Caki2 (cell line): ENCODE measurements at regions not wholly inside any gene's neighbourhood (a gene's known extent, or its start where the extent isn't known, plus 50 kb on each side); places are given as distances from the start of the nearest gene placed in this dataset.

Experiments used
- DNase-seq: peaks from one replicate; pipeline ENCODE4 v3.0.0-alpha.2; 2015; ENCODE audit warnings: low read depth
- in situ Hi-C: cut with HindIII; loops from 2 replicates; pipeline ENCODE4 v1.10.0; 2016; ENCODE audit warnings: low sequenced_read_pairs, low pct_unique_long_range_greater_than_20kb, mixed read lengths

DNA sequence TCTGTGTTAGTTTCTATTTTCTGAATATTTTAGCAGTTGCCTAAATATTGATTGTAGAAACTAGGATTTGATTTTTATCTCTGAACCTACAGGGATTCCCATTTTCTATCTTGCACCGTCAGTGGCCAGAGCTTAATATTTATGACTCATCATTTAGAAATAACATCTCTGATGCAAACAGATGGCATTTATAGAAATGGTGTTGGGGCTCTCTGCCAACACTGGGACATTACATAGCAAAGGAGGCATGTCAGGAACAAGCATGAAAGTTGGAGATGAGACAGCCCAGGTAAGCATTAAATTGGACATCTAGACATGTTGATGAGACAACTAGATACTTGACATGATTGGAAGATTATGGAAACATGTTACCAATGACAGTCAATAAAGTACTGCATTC lies 165.3 kb upstream of the SYT4 start:
- in situ Hi-C loops: no loop called here
- no peak for DNase-seq

DNA sequence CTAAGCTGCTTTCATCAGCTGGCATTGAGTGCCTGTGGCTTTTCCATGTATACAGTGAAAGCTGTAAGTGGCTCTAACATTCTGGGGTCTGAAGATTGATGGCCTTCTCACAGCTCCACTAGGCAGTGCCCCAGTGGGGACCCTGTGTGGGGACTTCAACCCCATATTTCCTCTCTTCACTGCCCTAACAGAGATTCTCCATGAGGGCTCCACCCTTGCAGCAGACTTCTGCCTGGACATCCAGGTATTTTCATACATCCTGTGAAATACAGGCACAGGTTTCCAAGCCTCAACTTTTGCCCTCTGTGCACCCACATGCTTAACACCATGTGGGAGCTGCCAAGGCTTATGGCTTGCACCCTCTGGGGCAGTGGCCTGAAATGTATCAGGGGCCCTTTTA lies 188.2 kb upstream of the SYT4 start:
- DNase-seq: no peak
- in situ Hi-C loops: no loop called here

DNA sequence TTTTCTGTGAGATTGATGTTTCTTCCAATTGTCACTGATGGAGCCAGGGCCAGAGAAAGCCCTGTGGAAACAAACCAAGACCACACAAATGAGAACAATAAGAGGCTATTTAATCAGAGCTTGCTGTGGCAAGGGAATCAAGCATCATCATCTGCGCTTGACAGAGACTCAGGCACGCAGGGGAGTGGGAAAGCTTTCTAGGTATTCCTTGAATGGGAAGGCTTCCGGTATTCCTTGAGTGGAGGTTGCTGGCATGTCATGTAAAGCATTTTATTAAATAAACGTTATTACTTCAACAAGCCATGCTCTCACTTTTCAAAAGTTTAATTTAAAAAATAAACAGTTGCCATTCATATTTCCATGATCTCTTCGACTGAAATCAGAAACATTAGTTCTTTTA lies 194.6 kb upstream of the SYT4 start:
- in situ Hi-C loops: no loop called here
- DNase-seq: no peak

DNA sequence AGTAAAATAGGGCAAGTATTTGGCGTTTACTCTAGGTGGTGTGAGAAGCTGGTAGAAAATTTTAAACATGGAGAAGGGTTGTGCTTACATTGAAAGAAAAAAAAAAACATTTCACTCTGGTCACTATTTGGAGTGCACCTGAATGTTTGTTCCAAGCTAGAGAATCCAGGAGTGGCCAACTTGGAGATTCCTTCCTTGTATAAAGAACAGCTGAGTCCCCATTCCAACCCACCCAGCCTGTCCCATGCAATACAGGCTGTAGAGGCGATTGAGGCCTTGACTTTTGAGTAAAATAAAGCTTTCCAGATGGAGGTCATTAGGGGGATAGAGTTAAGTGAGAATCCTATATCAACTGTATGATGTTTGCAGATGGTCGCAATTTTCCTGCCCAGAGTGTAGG lies 203.8 kb upstream of the SYT4 start:
- in situ Hi-C loops: no loop called here
- DNase-seq: no peak

DNA sequence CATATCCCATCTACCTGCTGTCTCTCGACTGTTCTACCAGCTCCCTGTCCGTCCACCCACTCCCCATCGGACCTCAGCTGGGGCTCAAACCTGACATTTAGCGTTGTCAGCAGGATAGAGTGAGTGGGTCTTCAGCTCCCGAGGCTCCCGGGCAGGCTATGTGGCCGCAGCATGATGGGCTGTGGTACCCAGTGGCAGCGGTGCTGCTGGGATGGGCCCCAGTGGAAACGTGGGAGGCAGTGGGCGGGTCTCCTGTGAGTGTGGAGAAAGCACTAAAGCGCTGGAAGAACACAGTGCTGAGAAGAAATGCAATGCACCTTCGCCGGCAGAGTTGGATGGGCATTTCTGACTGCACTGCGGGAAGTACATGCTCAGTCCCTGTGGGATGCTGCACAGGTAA lies 204.8 kb upstream of the SYT4 start:
- DNase-seq: no peak
- in situ Hi-C loops: no loop called here

DNA sequence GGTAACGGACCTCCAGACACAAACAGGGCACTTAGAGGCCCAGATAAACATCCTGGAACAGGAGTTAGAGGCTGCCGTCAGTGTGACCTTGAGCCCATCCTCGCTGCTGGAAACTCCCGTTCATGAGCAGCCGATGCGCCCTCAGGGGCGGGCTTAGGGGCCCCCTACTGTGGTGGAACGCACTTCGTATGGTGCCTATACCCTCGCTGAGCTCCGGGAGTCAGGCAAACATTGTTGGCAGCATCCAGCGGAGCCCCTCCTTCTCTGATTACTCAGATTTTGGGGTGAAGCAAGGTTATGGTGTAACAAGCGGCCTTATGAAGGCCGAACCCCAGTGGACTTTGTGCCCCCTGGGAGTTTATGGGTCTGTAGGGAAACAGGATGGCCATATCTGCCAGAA lies 205.3 kb upstream of the SYT4 start:
- no peak for DNase-seq
- in situ Hi-C loops: no loop called here

DNA sequence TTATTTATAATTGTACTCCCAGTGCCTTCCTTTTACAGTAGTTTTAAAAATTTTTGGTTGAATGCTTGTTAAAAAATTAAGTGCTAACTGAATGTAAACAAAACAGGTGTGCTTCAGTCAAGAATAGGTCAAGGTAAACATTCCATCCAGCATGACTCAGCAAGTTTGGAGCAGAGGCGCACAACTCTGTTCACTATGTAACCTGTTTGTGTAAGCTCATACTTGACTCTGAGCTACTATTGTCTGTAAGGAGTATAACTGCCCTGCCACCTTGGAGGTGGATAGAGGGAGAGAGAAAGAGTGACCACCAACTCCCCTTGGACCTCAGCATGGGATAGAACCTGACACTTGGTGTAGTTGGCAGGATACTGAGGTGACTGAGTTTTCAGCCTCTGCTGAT lies 207.4 kb upstream of the SYT4 start:
- in situ Hi-C loops: no loop called here
- DNase-seq: peak; percentile 1

DNA sequence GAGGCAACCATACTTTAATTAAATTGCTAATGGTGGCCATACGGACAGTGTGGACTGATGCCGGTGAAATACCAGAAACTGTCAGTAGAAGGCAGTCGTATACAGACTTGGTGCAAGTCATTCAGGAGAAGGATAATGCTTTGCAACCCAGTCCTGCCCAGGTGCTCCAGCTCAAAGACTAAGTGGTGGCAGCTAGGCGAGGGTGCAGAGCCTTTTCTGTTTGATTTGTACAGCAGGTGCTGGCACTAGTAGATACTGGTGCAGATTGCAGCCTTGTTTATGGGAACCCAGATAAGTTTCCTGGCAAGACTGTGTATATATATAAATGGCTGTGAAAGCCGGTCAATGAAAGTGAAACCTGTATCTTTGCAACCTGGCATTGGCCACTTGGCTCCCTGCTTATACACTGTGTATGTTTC lies 208.3 kb upstream of the SYT4 start:
- no peak for DNase-seq
- in situ Hi-C loops: no loop called here

DNA sequence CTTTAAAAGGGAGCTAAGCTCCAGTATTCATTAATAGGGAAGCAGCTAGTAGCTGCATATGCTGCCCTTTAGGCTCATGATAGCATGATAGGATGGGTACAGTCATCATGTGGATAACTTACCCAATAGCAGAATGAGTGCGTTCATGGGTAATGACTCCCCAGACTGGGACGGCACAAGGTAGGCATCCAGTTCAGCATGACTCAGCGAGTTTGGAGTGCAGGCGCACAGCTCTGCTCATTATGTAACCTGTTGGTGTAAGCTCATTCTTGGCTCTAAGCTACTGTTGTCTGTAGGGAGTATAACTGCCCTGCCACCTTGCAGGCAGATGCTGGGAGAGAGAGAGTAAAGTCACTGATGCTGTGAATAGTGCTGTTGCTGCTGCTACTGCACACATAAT lies 209.2 kb upstream of the SYT4 start:
- in situ Hi-C loops: no loop called here
- DNase-seq: peak; percentile 63

DNA sequence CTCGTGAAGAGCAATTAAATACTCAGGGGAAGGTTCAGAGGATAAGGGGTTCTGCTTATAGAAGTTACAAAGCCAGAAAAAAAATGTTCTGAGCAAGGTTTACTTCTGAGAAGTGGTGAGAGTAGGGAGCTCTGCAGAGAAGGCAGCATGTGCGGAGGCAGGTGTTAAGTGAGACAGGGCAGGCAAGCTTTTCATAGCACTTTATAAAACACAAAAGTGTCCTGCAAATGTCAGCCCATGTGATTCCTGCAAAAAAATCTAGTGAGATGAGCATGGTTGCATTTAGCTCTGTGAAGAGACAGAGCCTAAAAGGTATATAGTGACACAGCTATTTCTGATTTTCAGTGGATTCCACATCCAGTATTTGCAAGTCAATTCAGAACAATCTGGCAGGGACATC lies 223.8 kb upstream of the SYT4 start:
- no peak for DNase-seq
- in situ Hi-C loops: no loop called here

DNA sequence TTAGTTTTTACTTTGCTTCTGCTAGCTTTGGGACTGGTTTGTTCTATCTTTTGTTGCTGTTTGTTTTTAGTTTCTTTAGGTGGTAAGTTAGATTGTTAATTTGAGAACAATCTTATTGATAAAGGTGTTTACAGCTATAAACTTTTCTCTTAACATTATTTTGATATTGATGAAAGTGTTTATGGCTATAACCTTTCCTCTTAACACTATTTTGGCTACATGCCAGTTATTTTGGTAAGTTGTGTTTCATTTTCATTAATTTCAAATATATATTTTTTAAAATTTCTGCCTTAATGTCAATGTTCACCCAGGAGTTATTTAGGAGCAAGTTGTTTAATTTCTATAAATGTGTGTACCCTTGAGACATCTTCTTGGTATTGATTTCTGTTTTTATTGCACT lies 229.6 kb upstream of the SYT4 start:
- no peak for DNase-seq
- in situ Hi-C loops: no loop called here

DNA sequence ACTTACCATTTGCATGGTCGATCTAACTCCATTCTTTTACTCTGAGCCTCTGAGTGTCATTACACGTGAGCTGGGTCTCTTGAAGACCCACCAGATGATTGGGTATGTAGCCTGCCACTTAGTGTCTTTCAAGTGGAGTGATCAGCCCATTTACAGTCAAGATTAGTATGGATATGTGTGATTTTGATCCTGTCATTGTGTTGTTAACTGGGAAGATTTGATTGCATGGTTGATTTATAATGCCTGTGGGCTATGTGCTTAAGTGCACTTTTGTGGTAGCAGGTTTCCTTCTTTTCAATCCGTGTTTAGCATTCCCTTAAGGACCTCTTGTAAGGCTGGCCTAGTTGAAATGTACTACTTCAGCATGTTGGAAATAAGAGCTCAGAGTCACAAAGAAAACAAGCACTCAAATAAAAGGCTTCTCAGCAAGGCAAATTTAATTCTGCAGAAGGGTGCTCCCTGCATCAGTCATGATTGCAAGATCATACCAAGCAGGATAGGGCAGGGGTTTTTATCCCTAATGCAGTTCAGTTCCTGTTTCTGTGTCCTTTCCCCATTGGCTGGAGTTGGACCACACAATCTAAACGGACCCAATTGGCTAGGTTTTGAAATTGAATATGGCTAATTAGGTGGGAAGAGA lies 230.7 kb upstream of the SYT4 start:
- in situ Hi-C loops: no loop called here
- no peak for DNase-seq

DNA sequence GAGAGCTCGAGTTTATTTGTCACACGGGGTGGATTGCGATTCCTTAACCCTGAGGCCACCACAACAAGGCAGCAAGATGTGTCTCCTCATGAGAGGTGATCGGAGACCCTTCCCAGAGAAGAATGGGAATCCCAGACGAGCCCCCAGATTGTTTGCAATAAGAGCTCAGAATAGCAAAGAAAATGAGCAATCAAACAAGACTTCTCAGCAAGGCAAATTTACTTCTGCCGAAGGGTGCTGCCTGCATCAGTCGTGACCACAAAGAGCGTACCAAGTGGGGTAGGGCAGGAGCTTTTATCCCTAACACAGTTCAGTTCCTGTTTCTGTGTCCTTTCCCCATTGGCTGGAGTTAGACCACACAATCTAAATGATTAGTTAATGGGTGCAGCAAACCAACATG lies 237.5 kb upstream of the SYT4 start:
- no peak for DNase-seq
- in situ Hi-C loops: no loop called here

DNA sequence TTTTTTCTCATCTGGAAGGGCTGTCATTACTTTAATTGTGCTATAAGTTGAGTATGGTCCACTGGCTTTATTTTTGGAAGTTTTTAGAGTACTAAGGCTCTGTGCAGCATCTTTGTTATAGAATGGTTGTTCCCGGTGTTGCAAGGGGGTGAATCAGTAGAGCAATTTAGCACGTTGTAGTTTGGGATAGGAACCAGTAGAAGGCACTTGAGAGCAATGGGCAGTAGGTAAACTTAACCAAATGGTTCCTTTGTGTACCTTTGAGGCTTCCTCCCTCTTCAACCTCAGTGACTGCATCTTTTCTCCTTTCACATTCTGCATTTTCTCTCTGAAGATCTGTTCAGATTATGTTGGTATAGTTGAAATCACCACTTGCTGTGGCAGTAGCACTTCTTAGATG lies 238.2 kb upstream of the SYT4 start:
- no peak for DNase-seq
- in situ Hi-C loops: no loop called here

DNA sequence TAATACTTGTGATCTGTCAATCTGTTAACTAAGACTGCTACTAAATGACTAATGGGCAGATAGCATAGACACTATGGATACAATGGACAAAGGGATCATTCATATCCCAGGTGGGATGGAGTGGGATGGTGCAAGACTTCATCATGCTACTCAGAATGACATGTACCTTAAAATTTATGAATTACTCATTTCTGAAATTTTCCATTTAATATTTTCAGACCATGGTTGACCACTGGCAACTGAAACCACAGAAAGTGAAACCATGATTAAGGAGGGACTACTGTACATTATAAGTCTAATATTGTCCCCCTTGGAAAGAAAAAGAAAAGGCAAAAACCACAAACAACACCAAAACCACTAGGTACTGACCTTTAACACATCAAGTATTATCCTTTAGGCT lies 247.0 kb upstream of the SYT4 start:
- in situ Hi-C loops: no loop called here
- DNase-seq: no peak

DNA sequence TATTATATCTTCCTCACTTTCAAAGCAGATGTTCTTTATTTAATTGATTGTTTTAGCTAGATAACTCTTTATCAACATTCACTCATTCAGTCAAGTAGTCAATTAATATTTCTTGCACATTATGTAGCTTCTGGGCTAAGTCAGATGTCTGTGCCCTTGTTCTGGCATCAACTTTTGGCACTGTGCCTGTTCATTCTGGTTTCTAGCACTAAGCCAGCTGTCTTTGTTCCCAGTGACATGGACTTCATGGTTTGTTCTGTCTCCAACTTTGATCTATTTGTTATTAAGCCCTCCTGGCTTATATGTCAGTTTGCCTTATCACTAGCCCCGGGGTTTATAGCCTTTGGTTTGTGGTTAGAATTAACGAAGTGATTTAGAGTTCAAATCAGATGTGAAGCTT lies 247.9 kb upstream of the SYT4 start:
- DNase-seq: no peak

DNA sequence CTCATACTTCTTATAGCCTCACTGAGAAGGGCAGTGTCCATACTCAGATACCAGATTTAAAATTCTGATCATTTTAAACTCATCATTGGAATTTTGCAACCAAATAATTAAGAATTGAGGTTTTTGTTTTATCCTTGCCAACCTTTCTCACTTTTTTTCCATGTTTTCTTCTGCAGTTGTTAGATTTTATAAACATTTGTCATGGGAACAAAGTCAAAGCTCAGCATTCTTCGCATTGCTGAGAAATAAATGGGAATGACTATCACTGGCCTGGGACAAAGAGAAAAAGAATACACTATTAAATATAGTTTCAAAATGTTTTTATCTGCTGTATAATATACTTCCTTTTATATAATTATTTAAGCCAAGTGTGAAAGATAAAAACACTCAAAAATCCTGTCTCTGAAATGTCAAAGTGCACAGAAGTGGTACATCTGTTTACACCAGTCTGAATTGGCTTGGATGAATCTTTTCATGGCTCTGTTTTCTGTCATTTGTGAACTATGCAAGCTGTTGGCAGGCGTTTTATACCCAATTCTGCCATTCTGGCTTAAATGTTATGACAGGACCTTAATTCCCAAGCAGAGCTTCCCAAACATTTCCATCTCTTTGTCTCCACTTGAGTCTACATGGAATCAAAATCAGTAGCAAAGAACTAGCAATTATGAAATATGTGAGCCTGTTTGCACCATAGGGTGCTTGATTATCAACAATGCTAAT lies 249.3 kb upstream of the SYT4 start:
- in situ Hi-C loops: no loop called here
- no peak for DNase-seq

More for the DNA sequence above, 247.9 kb upstream of the SYT4 start:
- in situ Hi-C loops: no loop called here

DNA sequence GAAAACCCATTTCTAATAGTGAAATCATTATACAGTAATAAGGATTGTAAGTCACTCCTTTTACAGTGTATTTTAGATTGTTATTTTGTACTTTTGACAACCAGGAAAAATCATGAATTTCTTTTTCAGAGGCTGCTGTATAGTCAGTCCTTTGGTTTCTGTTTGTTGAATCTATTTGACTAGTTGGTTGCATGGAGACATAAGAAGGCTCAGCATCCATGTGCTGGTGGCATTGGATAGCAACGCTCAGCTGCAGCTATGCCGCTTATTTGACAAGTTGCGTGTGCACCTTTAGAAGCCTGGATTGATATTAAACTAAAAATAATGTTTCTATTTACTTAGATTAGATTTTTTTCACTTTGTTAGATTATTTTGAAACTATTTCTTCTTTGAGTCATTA lies 254.1 kb upstream of the SYT4 start:
- in situ Hi-C loops: no loop called here
- no peak for DNase-seq

DNA sequence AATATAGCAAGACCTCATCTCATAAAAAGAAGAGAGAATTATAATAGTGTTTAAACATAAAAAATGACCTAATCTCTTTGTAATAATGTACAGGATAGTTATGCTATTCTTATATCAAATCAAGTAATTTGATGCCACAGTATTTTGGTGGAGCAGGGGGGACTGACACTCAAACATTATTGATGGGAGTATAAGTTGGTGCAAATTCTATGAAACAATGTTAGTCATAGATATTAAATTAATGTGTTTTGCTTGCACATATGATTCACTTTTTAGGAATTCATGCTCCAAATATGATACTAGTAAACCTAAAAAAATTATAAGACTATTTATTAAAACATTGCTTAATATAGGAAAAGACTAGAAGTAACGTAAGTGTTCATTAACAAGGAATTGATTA lies 256.1 kb upstream of the SYT4 start:
- DNase-seq: no peak
- in situ Hi-C loops: no loop called here

DNA sequence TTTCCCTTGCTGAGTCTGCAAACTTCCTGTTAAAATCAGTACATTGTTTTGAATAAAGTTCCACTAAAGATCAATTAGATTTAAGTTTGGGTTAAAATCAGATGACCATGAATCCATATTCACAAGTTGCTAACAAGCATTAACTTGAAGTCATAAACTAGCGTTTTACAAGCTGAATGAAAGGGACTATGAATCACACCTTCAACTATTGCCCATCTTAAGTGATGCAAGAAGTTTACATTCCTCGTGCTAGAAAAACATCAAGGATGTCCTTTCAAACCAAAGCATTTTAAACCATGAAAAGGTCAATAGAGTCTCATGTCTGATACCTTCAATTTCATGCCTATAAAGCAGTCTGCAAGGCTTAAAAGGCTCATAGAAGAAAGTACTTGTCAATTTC lies 257.2 kb upstream of the SYT4 start:
- in situ Hi-C loops: no loop called here
- no peak for DNase-seq
